ENCODE measurements at regions not wholly inside any gene's neighbourhood (a gene's known extent, or its start where the extent isn't known, plus 50 kb on each side); places are given as distances from the start of the nearest gene placed in this dataset.

GRCh38 chr2:204395539-204395938, 149.7 kb upstream of the PARD3B start:
- no peak for TF ChIP-seq CTCF (tag by site-specific recombination; IDR thresholded peaks at IDR 0.05)
- no peak for TF ChIP-seq ZNF658 (tag by site-specific recombination; IDR thresholded peaks at IDR 0.05)
- TF ChIP-seq ZNF350 (tag by site-specific recombination; IDR thresholded peaks at IDR 0.05) = no peak
- TF ChIP-seq TCF7L2 (IDR thresholded peaks at IDR 0.05; ENCODE audit: borderline replicate concordance, low read depth, low read length) = no peak
- TF ChIP-seq YY1 (tag by site-specific recombination; IDR thresholded peaks at IDR 0.05) = no peak
- no peak for TF ChIP-seq ZNF416 (tag by site-specific recombination; IDR thresholded peaks at IDR 0.05)
- no peak for TF ChIP-seq ZNF747 (tag by site-specific recombination; IDR thresholded peaks at IDR 0.05)

All from HEK293 (cell line).